SK-N-SH treated with all-trans-retinoic acid at 6 μM for 48 hours (cell line): ENCODE measurements at regions not wholly inside any gene's neighbourhood (a gene's known extent, or its start where the extent isn't known, plus 50 kb on each side); places are given as distances from the start of the nearest gene placed in this dataset.

Experiments
- ARNTL ChIP-seq: fragments of 450-650 bp; formaldehyde crosslinking; IDR thresholded peaks from 2 replicates; pipeline ENCODE4 v1.5.0; 2020; ENCODE audit warnings: low read depth, mild to moderate bottlenecking, moderate library complexity, borderline replicate concordance
- CREB5 ChIP-seq: fragments of 250-450 bp; sonication (Bioruptor Pico); IDR thresholded peaks from 2 replicates; pipeline ENCODE4 v1.5.1; 2020; ENCODE audit warnings: low read depth, mild to moderate bottlenecking, moderate library complexity
- CSRNP3 ChIP-seq: fragments of 250-450 bp; sonication (Bioruptor Pico); IDR thresholded peaks from 2 replicates; pipeline ENCODE4 v1.5.1; 2021; ENCODE audit warnings: mild to moderate bottlenecking, moderate library complexity
- ESRRG ChIP-seq: fragments of 250-450 bp; sonication (Bioruptor Pico); IDR thresholded peaks from 2 replicates; pipeline ENCODE4 v1.6.1; 2021; ENCODE audit warnings: mild to moderate bottlenecking
- PATZ1 ChIP-seq: fragments of 250-450 bp; sonication (Bioruptor Pico); IDR thresholded peaks from 2 replicates; pipeline ENCODE4 v1.8.0; 2020; ENCODE audit warnings: mild to moderate bottlenecking, moderate library complexity, borderline replicate concordance
- RARB ChIP-seq: fragments of 250-450 bp; sonication (Bioruptor Pico); IDR thresholded peaks from 2 replicates; pipeline ENCODE4 v1.8.0; 2021; ENCODE audit warnings: mild to moderate bottlenecking, moderate library complexity
- ZFP30 ChIP-seq: fragments of 450-650 bp; formaldehyde crosslinking; IDR thresholded peaks from 2 replicates; pipeline ENCODE4 v1.5.0; 2022; ENCODE audit warnings: mild to moderate bottlenecking, moderate library complexity

GRCh38 chr20:6590891-6591637 lies 176.4 kb upstream of the BMP2 start:
- TF ChIP-seq PATZ1 (CRISPR knock-in tag) (no peak), ARNTL (CRISPR knock-in tag) (no peak), ESRRG (CRISPR knock-in tag) (no peak), ZFP30 (no peak), CREB5 (CRISPR knock-in tag) (no peak), RARB (CRISPR knock-in tag) (no peak), CSRNP3 (CRISPR knock-in tag) (no peak)
